HepG2 (cell line): ENCODE measurements at regions not wholly inside any gene's neighbourhood (a gene's known extent, or its start where the extent isn't known, plus 50 kb on each side); places are given as distances from the start of the nearest gene placed in this dataset.

ENCODE experiments used
- ATAC-seq: fragments of 200-7000 bp; cut with Tn5 transposase; 3 replicates; pipeline ENCODE4 v1.9.1; 2020; ENCODE audit warnings: mild to moderate bottlenecking, moderate library complexity
- BruUV-seq: library from RNA; stranded (reverse); fragments of 400-500 nt; replicated peaks from 2 replicates; lab custom pipeline; 2021; lab: Mats Ljungman, UMichigan
- CTCF ChIA-PET: fragments of 300-600 bp; formaldehyde crosslinking; extraction: SDS; loops from one replicate; lab custom pipeline; 2021; ENCODE audit warnings: low total read pairs, inconsistent platforms, low intra/inter-chr PET ratio; lab: Yijun Ruan, JAX
- POLR2A ChIA-PET: fragments of 350-600 bp; sonication (Branson Sonifier 250); formaldehyde crosslinking; loops from one replicate; lab custom pipeline; 2020; ENCODE audit warnings: antibody characterized with exemption, inconsistent platforms; lab: Yijun Ruan, JAX
- DNase-seq: peaks from one replicate; pipeline ENCODE4 v3.0.0-alpha.2; 2015; ENCODE audit warnings: low spot score
- FAIRE-seq: peaks from 3 replicates; lab custom pipeline; 2011; peaks lifted over from hg19 to GRCh38; lab: Jason Lieb, UNC
- H2AFZ ChIP-seq: one replicate; pipeline ENCODE4 v1.6.1; 2011; ENCODE audit warnings: low read length, inconsistent platforms
- H3K27ac ChIP-seq: fragments of 300-600 bp; 3 replicates; pipeline ENCODE4 v1.8.0; 2011; ENCODE audit warnings: mixed run types, mild to moderate bottlenecking, mixed read lengths, low read length, inconsistent platforms; ENCODE audit not compliant: insufficient read depth; ENCODE audit errors: extremely low read length
- H3K27me3 ChIP-seq, 2 experiments: fragments of 200-600 bp in 1 of 2; 2 replicates in 1 of 2; 3 replicates in 1 of 2; pipeline versions ENCODE4 v1.6.0 to v1.8.0; 2011; ENCODE audit warnings: low read length in 2 of 2, mild to moderate bottlenecking in 2 of 2, moderate library complexity in 2 of 2, inconsistent platforms in 1 of 2; ENCODE audit not compliant: insufficient read depth in 2 of 2, control insufficient read depth in 1 of 2
- H3K36me3 ChIP-seq, 2 experiments: fragments of 200-600 bp in 1 of 2; replicated peaks in 1 of 2; 2 replicates in 1 of 2; 3 replicates in 1 of 2; pipeline versions ENCODE4 v1.5.1 to v1.8.0; 2011; ENCODE audit warnings: low read length in 2 of 2, inconsistent platforms in 1 of 2; ENCODE audit not compliant: insufficient read depth in 2 of 2, control insufficient read depth in 1 of 2
- H3K4me1 ChIP-seq: 2 replicates; pipeline ENCODE4 v1.5.1; 2012; ENCODE audit warnings: low read length, inconsistent platforms; ENCODE audit not compliant: insufficient read depth
- H3K4me2 ChIP-seq: 2 replicates; pipeline ENCODE4 v1.6.0; 2011; ENCODE audit warnings: low read depth, low read length, inconsistent platforms
- H3K4me3 ChIP-seq, 3 experiments: fragments of 200-600 bp in 1 of 3; sonication (generic), shearing (Covaris generic) in 1 of 3; replicated peaks in 1 of 3; 2 replicates each; pipeline ENCODE4 v1.5.1; 2011 to 2016; ENCODE audit warnings: low read length in 3 of 3, inconsistent platforms in 2 of 3, low read depth in 2 of 3, mild to moderate bottlenecking in 2 of 3, control low read depth in 1 of 3, mixed read lengths in 1 of 3; ENCODE audit not compliant: insufficient read depth in 1 of 3
- H3K79me2 ChIP-seq: one replicate; pipeline ENCODE4 v1.6.1; 2011; ENCODE audit warnings: low read length, inconsistent platforms; ENCODE audit not compliant: insufficient read depth
- H3K9ac ChIP-seq: 2 replicates; pipeline ENCODE4 v1.6.0; 2011; ENCODE audit warnings: mild to moderate bottlenecking, low read depth, low read length, inconsistent platforms; ENCODE audit not compliant: insufficient read depth
- H3K9me3 ChIP-seq: 2 replicates; pipeline ENCODE4 v1.5.1; 2012; ENCODE audit warnings: mild to moderate bottlenecking, low read length
- H4K20me1 ChIP-seq: 2 replicates; pipeline ENCODE4 v1.6.0; 2011; ENCODE audit warnings: inconsistent platforms, mild to moderate bottlenecking, low read length, moderate library complexity; ENCODE audit not compliant: insufficient read depth
- KDM5B ChIP-seq: sonication (generic); formaldehyde crosslinking; IDR thresholded peaks from 2 replicates; pipeline ENCODE4 v1.4.0; 2020; ENCODE audit warnings: missing genetic modification reagents, mild to moderate bottlenecking, borderline replicate concordance
- MEIS2 ChIP-seq: sonication (generic); formaldehyde crosslinking; IDR thresholded peaks from 2 replicates; pipeline ENCODE4 v1.9.0; 2021; ENCODE audit warnings: mild to moderate bottlenecking, missing genetic modification reagents
- RFXAP ChIP-seq: sonication (generic); formaldehyde crosslinking; IDR thresholded peaks from 2 replicates; pipeline ENCODE4 v1.4.0; 2020; ENCODE audit warnings: missing genetic modification reagents, borderline replicate concordance
- SALL1 ChIP-seq: sonication (generic); formaldehyde crosslinking; IDR thresholded peaks from 2 replicates; pipeline ENCODE4 v1.8.0; 2022; ENCODE audit warnings: mild to moderate bottlenecking, missing genetic modification reagents
- SMC3 ChIP-seq: IDR thresholded peaks from 2 replicates; pipeline ENCODE4 v1.6.1; 2011; ENCODE audit warnings: low read length, improper control_type of control experiment
- TCF7 ChIP-seq: sonication (generic); IDR thresholded peaks from 2 replicates; pipeline ENCODE4 v1.6.1; 2016; ENCODE audit warnings: antibody characterized with exemption, low read depth
- TMF1 ChIP-seq: sonication (generic); formaldehyde crosslinking; IDR thresholded peaks from 2 replicates; pipeline ENCODE4 v1.8.1; 2022; ENCODE audit warnings: low read depth, missing genetic modification reagents
- TSC22D2 ChIP-seq: sonication (generic); formaldehyde crosslinking; IDR thresholded peaks from 2 replicates; pipeline ENCODE4 v1.5.1; 2020; ENCODE audit warnings: missing genetic modification reagents, mild to moderate bottlenecking, borderline replicate concordance
- ZBTB14 ChIP-seq: sonication (generic); formaldehyde crosslinking; IDR thresholded peaks from 2 replicates; pipeline ENCODE4 v1.4.0; 2020; ENCODE audit warnings: missing genetic modification reagents
- ZNF142 ChIP-seq: sonication (generic); formaldehyde crosslinking; IDR thresholded peaks from 2 replicates; pipeline ENCODE4 v1.4.0; 2020; ENCODE audit warnings: missing genetic modification reagents
- ZNF672 ChIP-seq: sonication (generic); formaldehyde crosslinking; IDR thresholded peaks from 2 replicates; pipeline ENCODE4 v1.8.1; 2022; ENCODE audit warnings: missing genetic modification reagents
- ZNF737 ChIP-seq: sonication (generic); formaldehyde crosslinking; IDR thresholded peaks from 2 replicates; pipeline ENCODE4 v1.5.0; 2020; ENCODE audit warnings: missing genetic modification reagents, mild to moderate bottlenecking, borderline replicate concordance
- ZNF746 ChIP-seq: sonication (generic); formaldehyde crosslinking; IDR thresholded peaks from 2 replicates; pipeline ENCODE4 v1.8.0; 2022; ENCODE audit warnings: mild to moderate bottlenecking, missing genetic modification reagents
- WGBS: methylation state at CpG from one replicate; pipeline ENCODE4 v1.1.6; 2017; ENCODE audit warnings: low lambda C conversion rate; 5-methylcytosine and 5-hydroxymethylcytosine counted together
- in situ Hi-C: cut with HindIII; loops from 2 replicates; pipeline ENCODE4 v1.10.0; 2017; ENCODE audit warnings: low pct_unique_long_range_greater_than_20kb; ENCODE audit not compliant: extremely low pct_ligation_motif_present
- intact Hi-C: fragments of 100-400 bp; cut with micrococcal nuclease; formaldehyde crosslinking; loops from one replicate; pipeline ENCODE4 v1.10.0; 2022; ENCODE audit not compliant: unreplicated experiment

GRCh38 chr1:88421997-88422396, 262.1 kb upstream of the PKN2 start (continued):
- TF ChIP-seq RFXAP (CRISPR knock-in tag), result no peak

GRCh38 chr1:88433556-88433955, 250.5 kb upstream of the PKN2 start:
- Histone ChIP-seq H4K20me1 (no peaks in the 10 kb centered on the region), H3K9me3 (peaks cover 32% of the 10 kb centered on the region), H3K27ac (no peak overlapping the region), H3K4me3 (no peak overlapping the region), H3K4me1 (no peaks in the 10 kb centered on the region), H3K4me2 (no peak overlapping the region), H3K27me3 (no peaks in the 10 kb centered on the region)
- FAIRE-seq (no peak), ATAC-seq (no peak)
- WGBS, result 0% methylated on average over 1 of the region's 1 CpG
- intact Hi-C loops, result no loop called here
- BruUV-seq, result no TSS peak
- ChIA-PET POLR2A (no interaction called here), CTCF (no interaction called here)
- TF ChIP-seq MEIS2 (CRISPR knock-in tag), result no peak
- no peak for TF ChIP-seq SALL1 (CRISPR knock-in tag)
- TF ChIP-seq TMF1 (CRISPR knock-in tag), result no peak
- TF ChIP-seq ZNF672, result no peak
- TF ChIP-seq KDM5B, result no peak
- TF ChIP-seq TSC22D2 (CRISPR knock-in tag), result no peak
- TF ChIP-seq TCF7, result no peak
- TF ChIP-seq ZNF737 (CRISPR knock-in tag), result no peak
- TF ChIP-seq ZNF142 (CRISPR knock-in tag), result no peak
- TF ChIP-seq ZBTB14, result no peak
- TF ChIP-seq ZNF746 (CRISPR knock-in tag), result no peak
- TF ChIP-seq SMC3, result no peak
- TF ChIP-seq, all 625 proteins: peak for 0
- in situ Hi-C loops, result no loop called here
- no peak for DNase-seq
- Histone ChIP-seq H3K79me2 (no peaks in the 10 kb centered on the region), H2AFZ (no peak overlapping the region), H3K36me3 (no peaks in the 10 kb centered on the region), H3K9ac (no peak overlapping the region)
